GM19043 (cell line): ENCODE measurements at regions not wholly inside any gene's neighbourhood (a gene's known extent, or its start where the extent isn't known, plus 50 kb on each side); places are given as distances from the start of the nearest gene placed in this dataset.
A peak's percentile ranks its signal among the peaks of the same experiment; 100 is the strongest.
"Not testable (repeated sequence)": the region's sequence is repeated elsewhere in the genome, so short reads cannot be mapped to it uniquely, and the experiment has no call there.

Source experiments
- ATAC-seq: cut with Tn5 transposase; IDR thresholded peaks from one replicate; pipeline ENCODE4 v1.9.1; 2021; ENCODE audit warnings: low read depth; ENCODE audit not compliant: unreplicated experiment

GRCh38 chr1:31485166-31485565, 72.2 kb downstream of the SERINC2 start:
- ATAC-seq = no peak

GRCh38 chr1:31487143-31487542, 74.1 kb downstream of the SERINC2 start:
- ATAC-seq = no peak

GRCh38 chr1:31487721-31488293, 74.8 kb downstream of the SERINC2 start:
- no peak for ATAC-seq

- ATAC-seq = no peak
Observed at GRCh38 chr1:31488528-31488927, 75.5 kb downstream of the SERINC2 start.

GRCh38 chr1:31489575-31489974, 76.6 kb downstream of the SERINC2 start:
- not testable (repeated sequence) for ATAC-seq

GRCh38 chr1:31490596-31490995, 77.6 kb downstream of the SERINC2 start:
- not testable (repeated sequence) for ATAC-seq

GRCh38 chr1:31495351-31495750, 81.0 kb upstream of the TINAGL1 start:
- not testable (repeated sequence) for ATAC-seq

GRCh38 chr1:31495770-31496169, 80.5 kb upstream of the TINAGL1 start:
- ATAC-seq = not testable (repeated sequence)

GRCh38 chr1:31497601-31498000, 78.7 kb upstream of the TINAGL1 start:
- no peak for ATAC-seq

- no peak for ATAC-seq
Observed at GRCh38 chr1:31498376-31499040, 77.8 kb upstream of the TINAGL1 start.

GRCh38 chr1:31501505-31501904, 74.8 kb upstream of the TINAGL1 start:
- no peak for ATAC-seq

GRCh38 chr1:31502253-31502652, 74.1 kb upstream of the TINAGL1 start:
- ATAC-seq = no peak

GRCh38 chr1:31502926-31503511, 73.3 kb upstream of the TINAGL1 start:
- ATAC-seq = no peak

GRCh38 chr1:31503570-31503969, 72.7 kb upstream of the TINAGL1 start:
- no peak for ATAC-seq

GRCh38 chr1:31504001-31504400, 72.3 kb upstream of the TINAGL1 start:
- ATAC-seq = no peak

- ATAC-seq = peak; percentile 66
Observed at GRCh38 chr1:31505911-31506497, 70.3 kb upstream of the TINAGL1 start.

GRCh38 chr1:31507221-31507620, 69.1 kb upstream of the TINAGL1 start:
- ATAC-seq = no peak

GRCh38 chr1:31507676-31508530, 68.4 kb upstream of the TINAGL1 start:
- no peak for ATAC-seq

- peak; percentile 39 for ATAC-seq
Observed at GRCh38 chr1:31509124-31510072, 66.9 kb upstream of the TINAGL1 start.

- no peak for ATAC-seq
Observed at GRCh38 chr1:31510304-31510703, 66.0 kb upstream of the TINAGL1 start.
